ENCODE measurements at regions not wholly inside any gene's neighbourhood (a gene's known extent, or its start where the extent isn't known, plus 50 kb on each side); places are given as distances from the start of the nearest gene placed in this dataset.
"Not testable (repeated sequence)": the region's sequence is repeated elsewhere in the genome, so short reads cannot be mapped to it uniquely, and the experiment has no call there.

GRCh38 chr7:114083166-114084001, 164.6 kb upstream of the PPP1R3A start:
- DNase-seq (ENCODE audit: low read depth), result no peak

DNA sequence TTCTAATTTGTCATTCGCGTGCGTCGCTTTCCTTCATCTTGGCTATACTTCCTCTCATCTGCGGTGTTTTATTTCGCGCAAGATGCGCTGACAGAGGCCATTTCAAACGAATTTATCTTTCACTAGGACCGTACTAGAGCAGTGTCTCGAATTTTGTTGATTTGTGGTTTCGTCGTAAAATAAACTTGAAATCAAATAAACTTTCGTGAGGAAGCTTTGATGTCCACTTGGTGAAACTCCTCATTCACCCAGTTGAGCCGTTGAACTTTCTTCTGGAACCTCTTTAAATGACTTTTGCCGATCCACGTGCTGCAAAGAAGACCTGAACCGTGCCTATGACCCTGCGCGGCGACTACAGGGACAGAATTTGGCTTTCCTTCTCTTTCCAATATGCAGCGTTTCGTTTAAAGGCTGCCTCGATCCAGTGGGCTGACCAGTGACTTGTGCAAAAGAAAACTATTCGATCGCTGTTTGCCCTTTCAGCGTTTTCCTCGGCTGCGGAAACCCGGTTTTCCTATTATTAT, 163.9 kb upstream of the PPP1R3A start:
- DNase-seq (ENCODE audit: low read depth), result peak; percentile 20

DNA sequence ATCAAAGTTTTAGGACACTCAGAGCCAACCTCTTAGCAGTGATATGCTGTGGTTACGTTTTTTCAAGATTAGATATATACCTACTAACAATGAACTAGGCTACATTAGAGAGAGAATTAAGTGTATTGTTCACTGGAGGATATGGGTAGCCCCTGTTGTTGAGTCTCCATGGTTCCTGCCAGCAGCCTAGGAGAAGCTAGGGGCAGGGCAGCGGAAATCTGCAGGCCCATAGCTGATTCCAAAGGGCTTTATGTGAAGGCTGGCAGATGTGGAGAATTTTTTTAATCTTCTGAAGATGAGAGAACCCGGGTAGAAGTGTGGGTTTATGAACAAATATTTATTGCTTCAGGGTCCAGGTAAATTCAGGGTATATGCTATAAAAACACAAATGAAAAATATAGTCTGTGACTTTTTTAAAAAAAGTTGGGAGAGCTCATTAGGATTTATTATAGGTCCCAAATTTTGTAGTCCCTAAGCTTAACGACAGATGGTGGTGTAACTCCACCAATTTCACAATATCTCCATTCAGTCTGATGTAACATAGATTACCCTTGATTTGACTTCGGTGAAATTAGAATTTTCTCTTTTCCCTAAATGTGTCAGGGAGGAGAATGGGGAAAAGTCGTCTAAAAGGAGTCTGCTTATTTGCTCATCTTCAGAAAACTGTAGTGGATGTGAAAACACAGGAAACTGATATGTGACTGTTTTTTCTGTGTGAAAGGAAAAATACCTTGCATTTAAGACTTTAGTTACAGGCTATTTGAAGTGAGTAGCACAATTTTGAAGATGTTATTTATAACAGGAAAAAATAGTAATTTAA, 163.0 kb upstream of the PPP1R3A start:
- peak; percentile 49 for DNase-seq (ENCODE audit: low read depth)

GRCh38 chr7:114077158-114077524, 158.3 kb upstream of the PPP1R3A start:
- not testable (repeated sequence) for DNase-seq (ENCODE audit: low read depth)

DNA sequence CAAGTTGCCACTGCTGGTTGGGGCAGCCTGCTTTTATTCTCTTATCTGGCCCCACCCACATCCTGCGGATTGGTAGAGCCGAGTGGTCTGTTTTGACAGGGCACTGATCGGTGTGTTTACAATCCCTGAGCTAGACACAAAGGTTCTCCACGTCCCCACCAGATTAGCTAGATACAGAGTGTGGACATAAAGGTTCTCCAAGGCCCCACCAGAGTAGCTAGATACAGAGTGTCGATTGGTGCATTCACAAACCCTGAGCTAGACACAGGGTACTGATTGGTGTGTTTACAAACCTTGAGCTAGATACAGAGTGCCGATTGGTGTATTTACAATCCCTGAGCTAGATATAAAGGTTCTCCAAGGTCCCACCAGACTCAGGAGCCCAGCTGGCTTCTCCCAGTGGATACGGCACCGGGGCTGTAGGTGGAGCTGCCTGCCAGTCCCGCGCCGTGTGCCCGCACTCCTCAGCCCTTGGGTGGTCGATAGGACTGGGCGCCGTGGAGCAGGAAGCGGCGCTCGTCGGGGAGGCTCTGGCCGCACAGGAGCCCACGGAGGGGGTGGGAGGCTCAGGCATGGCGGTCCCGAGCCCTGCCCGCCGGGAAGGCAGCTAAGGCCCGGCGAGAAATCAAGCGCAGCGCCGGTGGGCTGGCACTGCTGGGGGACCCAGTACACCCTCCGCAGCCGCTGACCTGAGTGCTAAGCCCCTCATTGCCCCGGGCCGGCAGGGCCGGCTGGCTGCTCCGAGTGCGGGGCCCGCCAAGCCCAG, 157.8 kb upstream of the PPP1R3A start:
- DNase-seq (ENCODE audit: low read depth), result not testable (repeated sequence)

- DNase-seq (ENCODE audit: low read depth), result no peak
Measured at GRCh38 chr7:114073701-114074100, 154.9 kb upstream of the PPP1R3A start.

DNA sequence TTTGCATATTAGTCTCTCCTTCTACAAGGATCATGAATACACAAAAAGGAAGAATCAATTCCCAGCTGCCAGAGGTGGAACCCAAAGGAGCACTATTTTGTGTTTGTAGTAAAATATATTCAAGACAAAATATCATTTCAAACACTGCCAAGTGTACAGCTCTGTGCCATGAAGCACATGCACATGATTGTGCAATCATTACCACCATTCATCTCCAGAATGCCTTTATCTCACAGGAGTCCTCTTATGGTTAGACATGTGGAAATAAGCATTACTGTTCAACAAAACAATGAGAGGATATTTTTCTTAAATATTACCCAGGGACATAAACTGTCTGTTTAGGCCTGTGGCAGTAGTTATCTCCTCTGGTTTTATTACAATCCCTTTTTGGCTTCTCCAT, 151.4 kb upstream of the PPP1R3A start:
- DNase-seq (ENCODE audit: low read depth), result no peak

DNA sequence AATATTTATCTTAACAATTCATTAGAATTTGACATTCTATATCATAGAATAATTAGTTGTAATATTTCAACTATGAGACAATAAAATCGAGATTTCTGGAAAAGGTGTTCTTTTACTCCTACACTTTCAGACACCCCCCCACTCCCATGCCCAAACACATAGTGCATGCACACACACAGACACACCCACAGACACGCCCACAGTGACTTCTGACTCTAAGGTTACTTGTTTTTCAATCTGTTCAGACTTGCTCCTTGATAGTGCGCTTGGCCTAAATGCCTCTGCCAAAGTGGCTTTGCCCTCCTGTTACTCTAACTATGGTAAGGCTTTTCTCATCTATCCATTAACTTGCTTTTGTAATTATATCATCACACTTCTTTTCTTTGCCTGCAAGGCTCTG, 144.0 kb upstream of the PPP1R3A start:
- DNase-seq (ENCODE audit: low read depth), result no peak

- DNase-seq (ENCODE audit: low read depth), result no peak
Measured at GRCh38 chr7:114051871-114052331, 133.1 kb upstream of the PPP1R3A start.

- no peak for DNase-seq (ENCODE audit: low read depth)
Measured at GRCh38 chr7:114050571-114050970, 131.8 kb upstream of the PPP1R3A start.

DNA sequence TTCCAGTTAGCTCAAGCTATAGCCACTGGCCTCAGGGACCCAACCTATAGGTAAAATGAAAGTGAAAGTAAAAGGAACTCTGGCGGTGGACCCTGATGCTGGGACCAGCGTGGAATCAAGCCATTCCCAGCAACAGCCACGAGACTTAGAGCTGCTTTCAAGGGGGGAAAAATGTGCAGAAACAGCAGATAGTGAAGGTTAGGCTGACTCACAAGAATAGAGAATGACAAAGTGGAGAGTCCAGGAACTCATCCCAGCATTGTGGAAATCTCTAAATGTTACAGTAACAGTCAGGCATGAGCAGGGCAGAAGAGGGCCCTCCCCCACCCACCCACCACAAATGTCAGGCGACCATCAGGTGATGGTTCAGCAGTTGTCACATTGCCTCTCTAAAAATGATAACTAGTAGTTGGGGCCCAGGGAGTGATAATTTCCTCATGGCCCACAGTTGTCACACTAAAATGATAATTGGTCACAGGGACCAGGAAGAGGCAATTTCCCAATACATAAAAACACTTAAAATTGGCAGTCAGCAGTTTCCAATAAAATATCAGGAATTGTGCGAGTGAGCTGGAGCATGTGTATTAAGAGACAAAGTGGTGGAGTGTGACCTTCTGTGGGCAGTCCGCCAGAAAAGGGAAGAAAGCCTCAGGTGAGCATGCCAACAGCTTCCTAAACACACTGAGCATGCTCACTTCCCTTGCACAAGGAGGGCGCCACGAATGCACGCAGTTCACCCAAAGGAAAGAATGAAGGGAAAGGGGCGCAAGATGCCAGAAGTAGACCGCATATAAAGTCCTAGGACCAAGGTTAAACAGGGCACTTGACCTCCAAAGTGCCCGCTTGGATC, 129.8 kb upstream of the PPP1R3A start:
- DNase-seq (ENCODE audit: low read depth), result peak; percentile 57

DNA sequence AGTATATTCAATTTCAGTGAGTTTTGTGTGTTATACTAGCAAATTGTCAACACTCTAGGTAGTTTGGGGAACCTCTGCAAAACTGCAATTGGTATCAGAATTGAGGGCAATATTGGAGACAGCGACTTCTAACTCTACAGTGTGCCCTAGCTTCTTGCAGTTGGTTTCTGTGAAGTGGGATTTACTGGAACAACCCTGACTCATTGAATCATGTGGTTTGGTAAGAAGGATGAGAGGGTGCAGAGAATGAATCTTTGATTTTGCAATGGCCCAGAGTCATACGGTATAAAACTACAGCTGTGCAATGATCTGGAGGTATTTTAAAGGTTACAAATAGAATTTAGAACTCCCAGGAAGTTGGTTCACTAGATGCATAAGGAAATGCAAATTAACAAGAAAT, 129.1 kb upstream of the PPP1R3A start:
- DNase-seq (ENCODE audit: low read depth), result peak; percentile 65

DNA sequence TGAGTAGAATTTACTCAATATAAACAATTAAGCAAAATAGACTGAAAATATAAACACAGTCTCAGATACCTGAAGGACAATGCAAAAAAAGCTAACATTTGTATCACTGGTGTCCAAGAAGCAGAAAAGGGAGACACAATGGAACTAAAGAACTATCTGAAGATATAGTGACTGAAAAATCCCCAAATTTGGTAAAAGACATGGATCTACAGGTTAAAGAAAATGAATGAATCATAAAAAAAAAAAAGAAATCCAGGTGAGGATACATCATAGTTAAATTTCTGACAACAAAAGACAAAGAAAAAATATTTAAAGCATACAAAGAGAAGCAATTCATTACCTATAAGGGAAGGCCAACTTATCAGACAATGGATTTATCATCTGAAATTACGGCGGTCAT, 114.7 kb upstream of the PPP1R3A start:
- DNase-seq (ENCODE audit: low read depth), result no peak

DNA sequence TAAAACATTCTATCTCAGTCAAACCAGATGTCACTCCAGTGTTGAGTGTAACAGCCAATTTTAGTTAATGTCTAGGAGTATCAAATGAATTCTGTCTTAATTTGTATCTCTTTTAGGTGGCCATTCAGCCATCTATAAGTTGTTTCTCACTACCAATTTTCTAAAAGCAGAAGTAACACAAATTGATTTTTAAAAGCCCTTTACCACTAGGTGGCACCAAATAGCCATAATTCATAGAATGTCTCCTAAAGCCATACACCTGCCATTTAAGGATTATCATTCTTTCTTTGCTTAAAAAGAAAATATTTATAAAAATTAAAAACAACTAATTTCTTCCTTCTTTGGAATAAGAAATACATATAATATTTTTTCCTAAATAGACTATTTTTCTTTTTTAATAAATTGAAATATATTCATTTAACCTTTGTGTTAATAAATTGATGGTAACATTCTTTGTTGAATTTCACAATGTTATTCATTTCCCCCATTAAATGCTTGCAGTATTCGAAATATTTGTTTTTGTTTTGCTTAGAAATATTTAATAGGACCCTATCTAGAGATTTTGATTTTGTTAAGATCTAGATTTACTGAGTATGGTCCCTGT, 107.8 kb upstream of the PPP1R3A start:
- peak; percentile 67 for DNase-seq (ENCODE audit: low read depth)

DNA sequence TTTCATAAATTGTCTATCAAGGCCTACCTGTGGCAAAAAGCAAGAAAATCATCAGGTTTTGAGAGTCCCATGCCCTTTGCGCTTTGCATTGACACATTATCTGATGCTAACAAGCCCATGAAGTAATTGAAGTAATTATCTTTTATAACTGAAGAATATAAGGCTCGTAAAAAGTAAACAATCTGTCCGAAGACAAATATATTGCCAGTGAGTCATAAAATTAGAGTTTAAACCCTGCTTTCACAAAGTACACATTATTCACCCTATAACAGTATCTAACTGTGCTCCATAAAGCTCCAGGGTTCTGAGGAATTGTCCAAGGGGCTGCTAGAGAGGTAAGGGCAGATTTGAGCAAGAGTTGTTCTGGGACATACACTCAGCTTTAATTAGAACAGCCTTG, 102.3 kb upstream of the PPP1R3A start:
- DNase-seq (ENCODE audit: low read depth), result peak; percentile 40

GRCh38 chr7:114008696-114009095, 89.9 kb upstream of the PPP1R3A start:
- no peak for DNase-seq (ENCODE audit: low read depth)

DNA sequence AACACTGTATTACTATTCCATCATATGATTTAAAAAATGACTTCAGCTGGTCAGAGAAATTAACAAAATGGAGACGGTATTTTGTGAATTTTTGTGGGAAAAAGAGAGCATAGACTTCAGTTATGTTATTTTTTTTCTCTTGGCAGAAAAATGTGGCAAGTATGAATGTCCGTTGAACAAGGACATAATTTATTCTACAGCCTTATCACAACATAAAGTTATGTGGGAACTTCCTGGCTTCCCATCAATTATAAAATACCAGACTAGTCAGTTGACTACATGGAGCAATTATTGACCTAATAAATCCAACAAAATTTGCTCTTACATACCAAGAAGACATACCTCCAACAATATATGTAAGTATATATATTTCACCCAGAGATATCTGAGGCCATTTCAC, 88.6 kb upstream of the PPP1R3A start:
- no peak for DNase-seq (ENCODE audit: low read depth)

DNA sequence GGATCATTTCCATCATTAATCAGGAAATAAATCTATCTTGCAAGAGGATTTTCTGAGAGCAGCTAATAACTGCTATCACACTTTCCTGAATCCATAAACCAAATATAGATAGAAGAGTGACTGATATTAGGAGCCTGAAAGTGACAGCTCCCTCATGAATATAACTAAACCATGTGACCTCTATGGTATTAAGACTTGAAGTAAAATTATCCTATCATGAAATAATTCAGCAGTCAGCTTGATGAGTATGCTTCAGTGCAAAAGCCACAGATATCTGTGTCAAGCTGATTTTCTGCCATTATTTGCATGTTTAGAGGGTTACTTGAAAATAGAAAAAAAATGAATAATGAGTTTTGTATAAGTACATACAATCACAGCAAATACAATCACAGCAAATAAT, 80.1 kb upstream of the PPP1R3A start:
- no peak for DNase-seq (ENCODE audit: low read depth)

DNA sequence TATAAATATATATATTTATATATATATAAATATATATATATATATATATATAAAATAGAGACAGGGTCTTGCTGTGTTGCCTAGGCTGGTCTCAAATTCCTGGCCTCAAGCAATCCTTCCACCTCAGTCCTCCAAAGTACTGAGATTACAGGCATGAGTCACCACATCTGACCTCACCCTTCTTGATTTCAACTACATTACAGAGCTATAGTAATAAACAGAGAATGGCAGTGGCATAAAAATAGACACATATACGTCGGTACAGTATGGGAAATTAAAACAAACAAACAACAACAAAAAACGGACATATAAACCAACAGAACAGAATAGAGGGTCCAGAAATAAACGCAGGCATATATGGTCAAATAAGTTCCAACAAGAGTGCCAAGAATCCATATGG, 77.6 kb upstream of the PPP1R3A start:
- DNase-seq (ENCODE audit: low read depth), result peak; percentile 10

GRCh38 chr7:113986216-113986615, 67.4 kb upstream of the PPP1R3A start:
- no peak for DNase-seq (ENCODE audit: low read depth)

DNA sequence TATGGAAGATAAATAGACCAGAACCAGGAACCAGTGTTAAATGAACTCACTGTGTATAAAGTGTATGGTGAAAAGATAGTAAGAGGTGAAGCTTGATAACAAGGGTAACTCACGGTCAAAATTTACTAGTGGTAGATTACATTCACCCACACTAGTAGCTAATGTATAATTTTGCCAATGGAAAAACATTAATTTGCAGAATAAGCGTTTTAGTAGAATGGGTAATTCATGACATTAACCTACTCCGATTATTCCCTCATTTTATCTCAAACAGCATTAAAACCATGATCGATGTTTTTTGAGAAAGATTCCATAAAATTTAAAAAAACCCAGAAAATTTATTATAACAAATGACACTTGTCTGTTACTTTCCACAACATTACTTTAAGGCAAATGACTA, 57.7 kb upstream of the PPP1R3A start:
- DNase-seq (ENCODE audit: low read depth), result no peak

All from M059J (cell line).